NCI-H2171 (cell line): ENCODE measurements at regions not wholly inside any gene's neighbourhood (a gene's known extent, or its start where the extent isn't known, plus 50 kb on each side); places are given as distances from the start of the nearest gene placed in this dataset.
"Not testable (repeated sequence)": the region's sequence is repeated elsewhere in the genome, so short reads cannot be mapped to it uniquely, and the experiment has no call there.

Source experiments
- DNase-seq: peaks from one replicate; lab custom pipeline; 2025; lab: John Stamatoyannopoulos, UW

GRCh38 chr5:28287021-28287420, 1248.6 kb upstream of the CDH9 start:
- not testable (repeated sequence) for DNase-seq

DNA sequence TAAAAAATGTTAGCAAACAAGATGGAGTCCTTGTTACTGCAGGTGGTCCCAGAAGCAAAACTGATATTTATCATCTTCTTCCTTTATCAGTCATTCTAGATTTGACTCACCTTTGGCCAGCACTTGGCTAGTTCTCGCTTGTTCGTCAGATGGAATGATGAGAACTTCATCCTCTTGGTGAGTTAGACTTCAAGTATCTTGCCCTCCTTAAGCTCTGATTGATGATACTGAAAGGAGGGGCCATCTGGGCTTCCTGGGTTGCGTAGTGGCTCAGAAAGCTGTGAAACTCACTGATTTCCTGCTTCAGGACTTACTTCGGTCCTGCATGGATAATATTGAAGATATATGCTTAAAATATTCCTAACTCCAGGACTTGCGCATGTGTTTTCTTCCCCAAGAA, 1248.2 kb upstream of the CDH9 start:
- no peak for DNase-seq

DNA sequence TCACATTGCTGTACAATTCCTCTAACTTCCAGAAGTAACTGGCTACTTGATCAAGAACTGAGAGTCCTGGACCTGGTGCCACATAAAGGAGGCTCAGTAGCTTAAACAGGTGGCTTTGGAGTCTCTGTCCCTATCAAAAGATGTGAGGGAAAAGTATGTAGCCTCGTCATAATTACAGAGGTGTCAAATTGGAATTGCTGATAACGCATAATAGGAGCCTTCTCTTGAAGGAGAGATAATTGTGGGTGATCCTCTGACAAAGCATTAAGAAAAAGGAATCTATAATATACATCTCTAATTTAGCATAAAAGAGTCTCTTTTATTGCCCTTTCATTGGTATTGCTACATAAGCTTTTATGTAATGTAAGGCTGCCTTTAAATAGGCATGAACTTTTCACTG, 1246.4 kb upstream of the CDH9 start:
- no peak for DNase-seq

GRCh38 chr5:28281351-28281750, 1243.0 kb upstream of the CDH9 start:
- DNase-seq = no peak

- no peak for DNase-seq
Measured at GRCh38 chr5:28275931-28276330, 1237.5 kb upstream of the CDH9 start.

DNA sequence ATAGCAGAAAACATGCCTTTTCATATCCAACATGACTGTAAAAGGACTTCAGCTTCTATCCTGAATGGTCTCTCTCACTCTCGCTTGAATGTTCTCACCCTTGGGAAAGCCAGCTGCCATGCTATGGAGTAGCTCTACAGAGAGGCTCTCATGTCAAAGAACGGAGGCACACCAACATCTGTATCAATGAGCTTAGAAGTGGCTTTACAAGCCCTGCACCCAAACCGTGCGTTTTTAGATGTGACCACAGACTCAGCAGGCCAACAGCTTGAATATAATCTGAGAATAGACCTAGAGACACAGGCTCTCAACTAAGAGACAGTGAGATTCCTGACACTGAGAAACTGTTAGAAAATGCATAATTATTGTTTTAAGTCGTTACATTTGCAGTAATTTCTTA, 1231.6 kb upstream of the CDH9 start:
- no peak for DNase-seq

GRCh38 chr5:28265877-28266276, 1227.5 kb upstream of the CDH9 start:
- no peak for DNase-seq

- DNase-seq = no peak
Measured at GRCh38 chr5:28254846-28255245, 1216.5 kb upstream of the CDH9 start.

- no peak for DNase-seq
Measured at GRCh38 chr5:28253431-28253830, 1215.0 kb upstream of the CDH9 start.

DNA sequence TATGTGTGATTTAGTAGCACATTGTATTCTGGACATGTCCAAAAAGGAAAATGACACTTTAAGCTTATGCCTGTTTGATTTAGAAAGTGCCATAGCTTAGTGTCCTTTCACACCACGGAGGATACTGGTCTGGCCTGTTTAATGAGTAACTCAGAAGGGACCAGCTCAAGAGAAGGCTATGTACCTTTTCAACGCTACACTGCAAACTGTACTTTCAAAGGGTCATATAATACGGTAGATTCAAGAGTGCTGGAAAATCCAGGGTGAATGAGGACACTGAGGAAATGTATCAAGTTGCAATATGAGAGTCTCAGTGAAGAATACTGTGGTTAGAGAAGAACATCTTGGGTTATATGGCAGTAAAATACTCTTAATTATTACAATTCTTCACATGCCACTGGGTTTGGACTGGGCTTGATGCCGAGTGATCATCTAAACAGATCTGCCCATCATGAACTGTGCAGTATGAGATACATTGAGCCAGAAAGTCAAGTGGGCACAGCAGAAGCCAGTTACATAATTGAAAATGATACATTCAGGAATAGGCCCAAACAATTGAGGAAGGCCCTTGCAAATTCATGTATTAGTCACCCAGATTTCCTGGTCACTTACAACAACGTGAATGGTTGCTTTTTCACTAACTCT, 1211.5 kb upstream of the CDH9 start:
- no peak for DNase-seq

DNA sequence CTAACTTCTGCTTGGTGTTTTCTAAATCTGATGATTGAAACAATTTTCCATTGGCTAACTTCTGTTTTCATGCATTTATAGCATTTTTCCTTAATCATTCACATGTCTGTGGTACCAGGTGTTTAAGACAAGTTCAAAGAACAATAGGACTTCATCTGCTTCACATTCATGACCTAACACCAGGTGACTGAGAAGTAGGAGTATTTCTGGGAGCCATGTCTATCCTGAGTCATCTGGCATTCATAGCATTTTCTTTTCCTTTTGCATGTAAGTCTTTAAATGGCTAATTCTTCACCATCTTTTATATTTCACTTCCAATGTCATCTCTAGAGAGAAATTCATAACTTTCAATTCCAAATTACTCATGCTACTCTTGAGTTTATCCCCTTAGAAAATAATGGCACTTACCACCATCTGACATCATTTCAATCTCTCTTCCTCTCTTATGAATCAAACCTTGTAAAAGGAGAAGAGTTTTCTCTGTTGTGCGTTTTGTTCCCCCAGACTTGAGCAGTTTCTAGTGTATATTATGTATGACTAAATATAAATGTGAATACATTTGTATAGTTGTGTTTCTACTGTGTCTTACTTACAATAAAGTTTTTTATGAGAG, 1196.1 kb upstream of the CDH9 start:
- DNase-seq = no peak

DNA sequence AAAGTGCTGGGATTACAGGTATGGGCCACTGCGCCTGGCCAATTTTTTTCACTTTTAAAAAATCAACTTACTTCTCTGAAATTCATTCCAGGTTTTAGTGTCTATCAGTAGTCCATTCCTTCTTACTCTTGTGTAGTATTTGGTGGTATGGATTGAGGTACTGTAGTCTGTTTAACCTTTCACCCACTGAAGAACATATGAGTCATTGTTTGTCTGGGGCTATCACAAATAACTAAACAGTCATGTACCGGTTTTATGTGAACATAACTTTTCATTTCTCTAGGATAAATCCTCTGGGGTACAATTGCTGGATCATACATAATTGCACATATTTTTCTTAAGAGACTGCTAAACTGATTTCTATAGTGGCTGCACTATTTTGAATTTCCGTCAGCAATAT, 1188.0 kb upstream of the CDH9 start:
- DNase-seq = no peak

- DNase-seq = no peak
Measured at GRCh38 chr5:28219539-28219938, 1181.2 kb upstream of the CDH9 start.

DNA sequence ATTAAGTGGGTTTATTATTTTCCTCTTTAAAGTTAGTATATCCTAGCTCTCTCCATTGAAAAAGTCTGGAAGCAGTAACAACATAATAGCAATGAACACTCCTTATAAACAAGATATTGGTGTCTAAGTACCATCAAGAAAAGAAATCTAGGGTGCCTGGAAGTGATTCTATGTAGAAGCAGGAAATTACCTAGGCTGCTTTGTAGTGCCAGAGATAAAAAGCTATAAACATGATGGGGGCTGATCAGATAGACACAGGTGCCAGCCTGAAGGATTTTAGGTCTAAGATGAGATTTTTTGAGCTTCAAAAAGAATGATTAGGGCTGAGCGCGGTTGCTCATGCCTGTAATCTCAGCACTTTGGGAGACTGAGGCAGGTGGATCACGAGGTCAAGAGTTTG, 1179.3 kb upstream of the CDH9 start:
- no peak for DNase-seq

GRCh38 chr5:28216939-28217360, 1178.6 kb upstream of the CDH9 start:
- no peak for DNase-seq

GRCh38 chr5:28215091-28215490, 1176.7 kb upstream of the CDH9 start:
- DNase-seq = no peak

DNA sequence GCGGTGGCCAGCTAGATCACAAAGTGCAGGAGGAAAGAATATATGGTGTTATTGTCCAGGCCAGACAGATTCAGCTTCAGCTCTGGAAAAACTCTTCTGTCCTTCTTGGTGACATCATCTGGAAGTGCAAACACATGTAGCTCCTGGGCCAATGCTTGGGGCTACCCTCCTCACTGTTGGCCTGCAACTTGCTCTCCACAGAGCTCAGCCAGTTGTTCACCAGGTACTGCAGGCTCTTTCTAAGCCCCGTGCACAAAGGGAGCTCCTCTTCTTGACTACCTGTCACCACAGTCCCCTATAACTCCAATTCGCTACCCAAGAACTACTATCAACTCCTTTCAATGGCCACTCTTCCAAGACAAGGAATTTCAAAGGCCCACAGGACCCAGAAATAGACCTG, 1175.9 kb upstream of the CDH9 start:
- no peak for DNase-seq

DNA sequence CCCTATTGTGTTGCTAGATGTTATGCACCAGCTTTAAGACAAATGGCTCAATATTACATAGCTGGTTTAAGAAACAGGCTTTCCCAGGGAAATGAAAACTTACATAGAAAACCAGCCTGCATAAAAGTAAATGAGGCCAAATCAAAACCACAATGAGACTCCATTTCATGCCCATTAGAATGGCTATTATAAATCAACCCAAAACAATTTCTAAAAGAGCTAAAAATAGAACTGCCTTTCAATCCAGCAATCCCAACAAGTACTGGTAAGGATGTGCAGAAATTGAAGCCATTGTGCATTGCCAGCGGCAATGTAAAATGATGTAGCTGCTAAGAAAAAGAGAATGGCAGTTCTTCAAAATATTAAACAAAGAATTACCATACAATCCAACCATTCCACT, 1170.0 kb upstream of the CDH9 start:
- DNase-seq = no peak

GRCh38 chr5:28190011-28190410, 1151.6 kb upstream of the CDH9 start:
- no peak for DNase-seq

GRCh38 chr5:28174691-28175090, 1136.3 kb upstream of the CDH9 start:
- DNase-seq = no peak

DNA sequence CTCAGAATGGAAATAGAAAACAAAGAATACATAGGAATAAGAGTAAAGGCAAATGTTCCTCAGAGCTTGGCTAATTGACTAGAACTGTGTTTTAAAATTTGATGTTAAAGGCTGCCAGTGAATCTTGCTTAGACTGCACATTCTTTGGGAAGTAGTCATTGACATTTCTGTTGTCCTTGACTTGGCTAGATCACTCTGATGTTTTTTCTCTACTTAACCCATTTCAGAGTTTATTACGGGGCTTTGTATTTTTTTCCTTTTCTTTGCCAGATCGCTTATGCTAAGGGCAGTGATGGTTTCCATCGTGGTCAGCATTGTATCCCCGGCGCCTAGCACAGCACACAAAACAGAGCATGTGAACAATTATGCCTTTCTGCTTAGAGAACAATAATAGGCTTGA, 1126.7 kb upstream of the CDH9 start:
- no peak for DNase-seq

DNA sequence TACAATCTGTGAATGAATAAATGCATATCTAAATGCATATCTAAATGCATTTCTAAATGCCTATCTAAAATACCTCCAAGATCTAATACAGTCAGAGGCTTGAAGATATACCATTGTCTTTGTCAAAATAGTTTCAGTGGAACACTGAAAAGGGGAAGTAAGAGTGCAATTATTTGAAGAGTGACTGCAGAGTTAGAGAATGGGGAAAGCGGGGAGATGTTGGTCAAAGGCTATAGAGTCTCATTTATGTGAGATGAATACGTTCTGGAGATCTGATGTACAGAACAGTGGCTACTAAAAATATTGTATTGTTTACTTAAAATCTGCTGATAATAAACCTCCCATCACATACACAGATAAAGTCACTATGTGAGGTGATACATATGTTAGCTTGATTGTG, 1126.2 kb upstream of the CDH9 start:
- no peak for DNase-seq

GRCh38 chr5:28156981-28157380, 1118.6 kb upstream of the CDH9 start:
- no peak for DNase-seq

- DNase-seq = no peak
Measured at GRCh38 chr5:28143519-28143918, 1105.1 kb upstream of the CDH9 start.
